Coronary artery (tissue), 2 donors: ENCODE measurements at regions not wholly inside any gene's neighbourhood (a gene's known extent, or its start where the extent isn't known, plus 50 kb on each side); places are given as distances from the start of the nearest gene placed in this dataset.
"Not testable (repeated sequence)": the region's sequence is repeated elsewhere in the genome, so short reads cannot be mapped to it uniquely, and the experiment has no call there.

Experiments
- DNase-seq: peaks from one replicate; pipeline ENCODE4 v3.0.0-alpha.2; 2017; ENCODE audit warnings: low spot score
- H3K27ac ChIP-seq, 2 donors: fragments of 200-600 bp; sonication (generic); one replicate each; pipeline ENCODE4 v1.5.1; 2016 to 2019
- H3K4me3 ChIP-seq: fragments of 200-600 bp; sonication (generic); 2 replicates; pipeline ENCODE4 v1.5.1; 2016; ENCODE audit warnings: mild to moderate bottlenecking, moderate library complexity
- CTCF ChIP-seq: fragments of 200-600 bp; sonication (generic); IDR thresholded peaks from one replicate; pipeline ENCODE4 v1.5.1; 2019; ENCODE audit warnings: antibody characterized with exemption

- DNase-seq: no peak
- H3K27ac ChIP-seq: no peak overlapping the region
- TF ChIP-seq CTCF: no peak
Measured at GRCh38 chr3:145648396-145648795, 512.6 kb downstream of the PLOD2 start.

GRCh38 chr3:145649368-145649887 lies 511.6 kb downstream of the PLOD2 start:
- no peak for DNase-seq
- Histone ChIP-seq H3K27ac (no peak overlapping the region), H3K4me3 (no peak overlapping the region)
- no peak for TF ChIP-seq CTCF

More at GRCh38 chr3:145648396-145648795, 512.6 kb downstream of the PLOD2 start:
- no peak overlapping the region for H3K4me3 ChIP-seq

- Histone ChIP-seq H3K27ac (no peak overlapping the region), H3K4me3 (no peak overlapping the region)
- no peak for TF ChIP-seq CTCF
- DNase-seq: no peak
Measured at GRCh38 chr3:145650170-145650569, 510.8 kb downstream of the PLOD2 start.

- Histone ChIP-seq H3K27ac (no peak overlapping the region), H3K4me3 (no peak overlapping the region)
- DNase-seq: no peak
- TF ChIP-seq CTCF: no peak
Measured at GRCh38 chr3:145671121-145671520, 489.9 kb downstream of the PLOD2 start.

GRCh38 chr3:145673838-145674237 lies 487.1 kb downstream of the PLOD2 start:
- DNase-seq: no peak
- no peak overlapping the region for H3K4me3 ChIP-seq
- TF ChIP-seq CTCF: no peak
- H3K27ac ChIP-seq: no peak overlapping the region

GRCh38 chr3:145678401-145678800 lies 482.6 kb downstream of the PLOD2 start:
- H3K4me3 ChIP-seq: no peak overlapping the region
- DNase-seq: no peak
- no peak for TF ChIP-seq CTCF
- H3K27ac ChIP-seq: no peak overlapping the region

- no peak overlapping the region for H3K27ac ChIP-seq
- no peak for TF ChIP-seq CTCF
- H3K4me3 ChIP-seq: no peak overlapping the region
- DNase-seq: no peak
Measured at GRCh38 chr3:145681181-145681580, 479.8 kb downstream of the PLOD2 start.

- not testable (repeated sequence) for H3K4me3 ChIP-seq, H3K27ac ChIP-seq, DNase-seq
Measured at GRCh38 chr3:145687978-145688377, 473.0 kb downstream of the PLOD2 start.
